Gastroesophageal sphincter (tissue), 3 donors: ENCODE measurements at regions not wholly inside any gene's neighbourhood (a gene's known extent, or its start where the extent isn't known, plus 50 kb on each side); places are given as distances from the start of the nearest gene placed in this dataset.

Experiments used
- CTCF ChIP-seq, 4 experiments: fragments of 200-600 bp in 2 of 4; fragments of 450-650 bp in 2 of 4; sonication (generic) in 1 of 4; IDR thresholded peaks; one replicate each; pipeline ENCODE4 v1.5.1; 2017 to 2019; ENCODE audit warnings: antibody characterized with exemption in 4 of 4, mild to moderate bottlenecking in 2 of 4, moderate library complexity in 2 of 4
- EP300 ChIP-seq: sonication (generic); formaldehyde crosslinking; IDR thresholded peaks from one replicate; pipeline ENCODE4 v1.6.1; 2017; ENCODE audit warnings: antibody characterized with exemption, mild to moderate bottlenecking
- POLR2A ChIP-seq, 2 donors: fragments of 450-650 bp; IDR thresholded peaks; one replicate each; pipeline ENCODE4 v1.6.1; 2017; ENCODE audit warnings: antibody characterized with exemption in 2 of 2, mild to moderate bottlenecking in 2 of 2, moderate library complexity in 1 of 2
- POLR2AphosphoS5 ChIP-seq: sonication (generic); formaldehyde crosslinking; IDR thresholded peaks from one replicate; pipeline ENCODE4 v1.6.1; 2017; ENCODE audit warnings: antibody characterized with exemption

- TF ChIP-seq POLR2AphosphoS5 (no peak), CTCF (IDR thresholded peaks at IDR 0.05) (no peak), POLR2A (IDR thresholded peaks at IDR 0.05) (no peak), EP300 (no peak)
These were observed 211.7 kb upstream of the WSB1 start for GRCh38 chr17:27082023-27082774.
